GM12878 (cell line): ENCODE measurements at regions not wholly inside any gene's neighbourhood (a gene's known extent, or its start where the extent isn't known, plus 50 kb on each side); places are given as distances from the start of the nearest gene placed in this dataset.

Source experiments
- CTCF ChIP-seq, 3 experiments: IDR thresholded peaks in 2 of 3; conservative IDR thresholded peaks in 1 of 3; 2 replicates each; pipeline ENCODE4 v1.5.1; 2011; ENCODE audit warnings: low read depth in 3 of 3, low read length in 3 of 3, mild to moderate bottlenecking in 3 of 3, control low read depth in 2 of 3, moderate library complexity in 2 of 3, inconsistent platforms in 1 of 3, mixed read lengths in 1 of 3; ENCODE audit not compliant: control insufficient read depth in 2 of 3, insufficient read depth in 1 of 3; ENCODE audit errors: extremely low read depth in 1 of 3
- EP300 ChIP-seq, 2 experiments: fragments of 150-350 bp in 1 of 2; IDR thresholded peaks; 2 replicates each; pipeline ENCODE4 v1.6.1; 2011 to 2012; ENCODE audit warnings: low read depth in 2 of 2, low read length in 2 of 2, borderline replicate concordance in 1 of 2, improper control_type of control experiment in 1 of 2, inconsistent platforms in 1 of 2; ENCODE audit not compliant: control insufficient read depth in 1 of 2
- EZH2 ChIP-seq: IDR thresholded peaks from 2 replicates; pipeline ENCODE4 v1.6.1; 2012; ENCODE audit warnings: low read depth, mild to moderate bottlenecking, control low read depth, inconsistent platforms, low read length, borderline replicate concordance; ENCODE audit not compliant: control insufficient read depth
- MLLT1 ChIP-seq: fragments of 450-650 bp; IDR thresholded peaks from 2 replicates; pipeline ENCODE4 v1.6.1; 2016; ENCODE audit warnings: mild to moderate bottlenecking
- MYC ChIP-seq: IDR thresholded peaks from 2 replicates; pipeline ENCODE4 v1.6.1; 2011; ENCODE audit warnings: mild to moderate bottlenecking, low read length, moderate library complexity, inconsistent platforms; ENCODE audit not compliant: insufficient read depth, insufficient replicate concordance, insufficient read length, severe bottlenecking
- RELA ChIP-seq: fragments of 450-650 bp; IDR thresholded peaks from 2 replicates; pipeline ENCODE4 v1.8.0; 2014; ENCODE audit warnings: borderline replicate concordance; ENCODE audit not compliant: partially characterized antibody
- SIX5 ChIP-seq: IDR thresholded peaks from 2 replicates; pipeline ENCODE4 v1.6.1; 2011; ENCODE audit warnings: mild to moderate bottlenecking, low read depth, low read length, moderate library complexity; ENCODE audit not compliant: severe bottlenecking
- TAF1 ChIP-seq: IDR thresholded peaks from 2 replicates; pipeline ENCODE4 v1.6.1; 2011; ENCODE audit warnings: mild to moderate bottlenecking, low read depth, low read length, borderline replicate concordance
- TCF7 ChIP-seq: IDR thresholded peaks from 2 replicates; pipeline ENCODE4 v1.6.1; 2014; ENCODE audit warnings: antibody characterized with exemption, borderline replicate concordance
- USF1 ChIP-seq: IDR thresholded peaks from 2 replicates; pipeline ENCODE4 v1.6.1; 2011; ENCODE audit warnings: borderline replicate concordance, low read depth, mild to moderate bottlenecking, moderate library complexity, mixed read lengths, low read length; ENCODE audit not compliant: insufficient read depth; ENCODE audit errors: extremely low read length
- YY1 ChIP-seq: IDR thresholded peaks from 2 replicates; pipeline ENCODE4 v1.6.1; 2011; ENCODE audit warnings: low read depth, mild to moderate bottlenecking, low read length
- TF ChIP-seq, protein P1 (sequence below): IDR thresholded peaks from 2 replicates; pipeline ENCODE4 v1.6.1; 2011; ENCODE audit warnings: low read depth, low read length, improper control_type of control experiment, borderline replicate concordance
- TF ChIP-seq, protein P2 (sequence below): IDR thresholded peaks from 2 replicates; pipeline ENCODE4 v1.6.1; 2011; ENCODE audit warnings: mild to moderate bottlenecking, low read depth, low read length, moderate library complexity; ENCODE audit not compliant: insufficient replicate concordance

GRCh38 chr6:40722091-40722490, 134.9 kb upstream of the LRFN2 start:
- TF ChIP-seq USF1 = no peak
- no peak for TF ChIP-seq TAF1
- no peak for TF ChIP-seq EP300 (IDR thresholded peaks at IDR 0.05; ENCODE audit: borderline replicate concordance in 1 of 2, control insufficient read depth in 1 of 2, low read depth in 2 of 2, low read length in 2 of 2)
- no peak for TF ChIP-seq TCF7
- TF ChIP-seq, protein P1, sequence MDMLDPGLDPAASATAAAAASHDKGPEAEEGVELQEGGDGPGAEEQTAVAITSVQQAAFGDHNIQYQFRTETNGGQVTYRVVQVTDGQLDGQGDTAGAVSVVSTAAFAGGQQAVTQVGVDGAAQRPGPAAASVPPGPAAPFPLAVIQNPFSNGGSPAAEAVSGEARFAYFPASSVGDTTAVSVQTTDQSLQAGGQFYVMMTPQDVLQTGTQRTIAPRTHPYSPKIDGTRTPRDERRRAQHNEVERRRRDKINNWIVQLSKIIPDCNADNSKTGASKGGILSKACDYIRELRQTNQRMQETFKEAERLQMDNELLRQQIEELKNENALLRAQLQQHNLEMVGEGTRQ = no peak
- TF ChIP-seq MLLT1 = no peak
- TF ChIP-seq YY1 = no peak
- no peak for TF ChIP-seq RELA
- TF ChIP-seq EZH2 = no peak
- TF ChIP-seq CTCF (IDR thresholded peaks at IDR 0.05 in 2 of 3, conservative IDR thresholded peaks at IDR 0.05 in 1 of 3; ENCODE audit: control insufficient read depth in 2 of 3, extremely low read depth in 1 of 3, insufficient read depth in 1 of 3, low read depth in 3 of 3, low read length in 3 of 3) = no peak
- no peak for TF ChIP-seq SIX5
- TF ChIP-seq, protein P2, sequence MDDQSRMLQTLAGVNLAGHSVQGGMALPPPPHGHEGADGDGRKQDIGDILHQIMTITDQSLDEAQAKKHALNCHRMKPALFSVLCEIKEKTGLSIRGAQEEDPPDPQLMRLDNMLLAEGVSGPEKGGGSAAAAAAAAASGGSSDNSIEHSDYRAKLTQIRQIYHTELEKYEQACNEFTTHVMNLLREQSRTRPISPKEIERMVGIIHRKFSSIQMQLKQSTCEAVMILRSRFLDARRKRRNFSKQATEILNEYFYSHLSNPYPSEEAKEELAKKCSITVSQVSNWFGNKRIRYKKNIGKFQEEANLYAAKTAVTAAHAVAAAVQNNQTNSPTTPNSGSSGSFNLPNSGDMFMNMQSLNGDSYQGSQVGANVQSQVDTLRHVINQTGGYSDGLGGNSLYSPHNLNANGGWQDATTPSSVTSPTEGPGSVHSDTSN = no peak
- TF ChIP-seq MYC = no peak
